Tibial nerve (tissue), 4 donors: ENCODE measurements at regions not wholly inside any gene's neighbourhood (a gene's known extent, or its start where the extent isn't known, plus 50 kb on each side); places are given as distances from the start of the nearest gene placed in this dataset.
"Not testable (repeated sequence)": the region's sequence is repeated elsewhere in the genome, so short reads cannot be mapped to it uniquely, and the experiment has no call there.

ENCODE experiments used
- DNase-seq, 2 donors: peaks; one replicate each; pipeline ENCODE4 v3.0.0-alpha.2; 2019; ENCODE audit warnings: low spot score in 2 of 2
- H3K27ac ChIP-seq, 4 donors: fragments of 200-600 bp; sonication (generic) in 3 of 4; one replicate each; pipeline ENCODE4 v1.5.1; 2017 to 2019; ENCODE audit warnings: mild to moderate bottlenecking in 1 of 4
- H3K27me3 ChIP-seq, 2 donors: fragments of 200-600 bp; sonication (generic) in 1 of 2; one replicate each; pipeline versions ENCODE4 v1.5.1 to v1.6.0; 2017 to 2019
- H3K36me3 ChIP-seq, 3 donors: fragments of 200-600 bp; sonication (generic); one replicate each; pipeline ENCODE4 v1.5.1; 2018 to 2019
- H3K4me1 ChIP-seq, 4 donors: fragments of 200-600 bp; sonication (generic) in 3 of 4; one replicate each; pipeline ENCODE4 v1.5.1; 2017 to 2019
- H3K4me3 ChIP-seq, 4 donors: fragments of 200-600 bp; sonication (generic) in 3 of 4; one replicate each; pipeline ENCODE4 v1.5.1; 2017 to 2019; ENCODE audit warnings: mild to moderate bottlenecking in 1 of 4, moderate library complexity in 1 of 4
- H3K9me3 ChIP-seq, 4 donors: fragments of 200-600 bp; sonication (generic) in 3 of 4; one replicate each; pipeline ENCODE4 v1.5.1; 2017 to 2019
- CTCF ChIP-seq, 5 experiments: fragments of 200-600 bp in 3 of 5; fragments of 450-650 bp in 2 of 5; sonication (generic) in 3 of 5; IDR thresholded peaks; one replicate each; pipeline ENCODE4 v1.5.1; 2016 to 2019; ENCODE audit warnings: antibody characterized with exemption in 5 of 5, mild to moderate bottlenecking in 3 of 5, moderate library complexity in 2 of 5
- EP300 ChIP-seq, 2 donors: sonication (generic); formaldehyde crosslinking; IDR thresholded peaks; one replicate each; pipeline ENCODE4 v1.6.1; 2017; ENCODE audit warnings: antibody characterized with exemption in 2 of 2, mild to moderate bottlenecking in 1 of 2
- POLR2A ChIP-seq, 2 donors: fragments of 450-650 bp; IDR thresholded peaks; one replicate each; pipeline ENCODE4 v1.6.1; 2017; ENCODE audit warnings: antibody characterized with exemption in 2 of 2, mild to moderate bottlenecking in 2 of 2, moderate library complexity in 2 of 2
- WGBS, 2 donors: methylation state at CpG; one replicate each; pipeline ENCODE4 v1.1.5; 2018; 5-methylcytosine and 5-hydroxymethylcytosine counted together

DNA sequence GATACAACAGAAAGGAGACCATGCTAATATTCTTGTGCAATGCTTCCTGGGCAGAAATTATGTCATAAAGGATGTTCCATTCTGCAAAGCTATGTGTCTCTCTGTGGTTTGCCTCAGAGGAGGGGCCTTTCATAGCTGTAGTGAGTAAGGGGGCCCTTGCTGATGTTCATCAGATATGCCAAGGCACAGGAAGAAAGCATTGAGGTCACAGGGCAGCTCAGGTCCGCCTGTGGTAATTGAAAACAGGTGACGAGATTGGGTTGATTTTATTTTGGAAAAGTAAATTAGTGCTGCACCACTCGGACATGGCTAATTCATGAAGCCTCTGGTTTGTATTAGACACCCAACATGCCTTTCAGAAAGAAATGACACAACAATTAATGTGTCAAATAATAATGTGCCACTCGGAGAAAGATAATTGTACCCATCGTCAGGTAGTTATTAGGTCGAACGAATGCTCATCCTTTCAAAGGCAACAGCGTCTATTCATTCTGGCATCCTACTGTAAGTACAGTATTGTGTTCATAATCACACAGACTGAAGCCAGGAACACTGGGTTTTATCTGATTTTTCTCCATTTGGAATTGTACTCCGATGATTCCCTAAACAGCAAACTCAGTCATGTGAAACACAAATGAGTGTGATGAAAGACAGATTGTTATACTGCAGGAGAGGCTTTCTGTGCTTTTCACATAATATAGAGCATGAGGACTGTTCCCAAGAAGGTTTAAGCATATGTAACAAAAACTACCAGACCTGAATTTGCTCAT is 421.6 kb upstream of the KLF12 start:
- no peaks in the 10 kb centered on the region for H3K4me1 ChIP-seq
- H3K27me3 ChIP-seq, result no peaks in the 10 kb centered on the region
- no peak overlapping the region for H3K4me3 ChIP-seq
- WGBS, 2 donors, result 59 to 66% methylated on average over 9 of the region's 9 CpGs
- TF ChIP-seq CTCF (IDR thresholded peaks at IDR 0.05) (no peak), EP300 (IDR thresholded peaks at IDR 0.05) (no peak), POLR2A (IDR thresholded peaks at IDR 0.05) (no peak)
- no peak overlapping the region for H3K27ac ChIP-seq
- no peak for DNase-seq
- H3K9me3 ChIP-seq, result no peaks in the 10 kb centered on the region
- no peaks in the 10 kb centered on the region for H3K36me3 ChIP-seq

GRCh38 chr13:74555276-74555625 is 421.0 kb upstream of the KLF12 start:
- Histone ChIP-seq H3K9me3 (no peaks in the 10 kb centered on the region), H3K36me3 (no peaks in the 10 kb centered on the region), H3K27me3 (no peaks in the 10 kb centered on the region), H3K4me1 (no peaks in the 10 kb centered on the region), H3K27ac (no peak overlapping the region), H3K4me3 (no peak overlapping the region)
- 78 to 85% methylated on average over 3 of the region's 3 CpGs for WGBS, 2 donors
- TF ChIP-seq POLR2A (IDR thresholded peaks at IDR 0.05) (no peak), CTCF (IDR thresholded peaks at IDR 0.05) (no peak), EP300 (IDR thresholded peaks at IDR 0.05) (no peak)
- no peak for DNase-seq

DNA sequence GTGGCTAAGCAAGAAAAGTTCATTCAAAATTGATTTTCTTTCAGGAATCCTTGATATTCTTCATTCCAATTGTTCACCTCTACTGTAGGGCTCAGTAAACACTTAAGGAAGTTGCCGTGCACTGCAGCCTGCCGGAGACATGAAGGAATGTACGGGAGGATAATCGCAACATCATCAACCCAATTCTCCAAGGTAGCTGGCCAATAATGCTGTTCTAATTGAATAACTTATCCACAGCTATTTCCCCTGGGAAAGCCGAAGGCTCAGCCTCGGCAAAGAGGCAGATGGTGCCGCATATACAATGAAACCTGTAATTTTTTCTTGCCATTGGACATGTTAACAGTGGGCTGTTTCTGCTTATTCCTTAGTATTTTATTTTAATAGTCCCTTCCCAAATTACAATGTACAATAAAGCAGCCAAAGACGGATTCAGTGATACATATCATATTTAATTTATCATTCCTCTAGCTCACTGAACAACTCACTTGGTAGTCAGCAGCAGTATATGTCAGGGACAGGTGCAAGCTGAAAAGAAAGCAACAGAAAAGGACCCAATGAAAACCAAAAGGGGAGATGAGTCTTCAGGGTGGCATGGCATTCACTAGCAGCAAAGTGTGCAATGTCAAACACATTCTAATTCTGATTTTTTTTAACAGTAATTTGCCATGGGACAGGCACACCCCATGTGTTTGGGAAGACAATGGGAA is 420.5 kb upstream of the KLF12 start:
- DNase-seq, result no peak
- Histone ChIP-seq H3K36me3 (no peaks in the 10 kb centered on the region), H3K4me3 (no peak overlapping the region), H3K9me3 (no peaks in the 10 kb centered on the region), H3K4me1 (no peaks in the 10 kb centered on the region), H3K27ac (no peak overlapping the region), H3K27me3 (no peaks in the 10 kb centered on the region)
- TF ChIP-seq POLR2A (IDR thresholded peaks at IDR 0.05), result no peak
- no peak for TF ChIP-seq EP300 (IDR thresholded peaks at IDR 0.05)
- no peak for TF ChIP-seq CTCF (IDR thresholded peaks at IDR 0.05)
- 86 to 89% methylated on average over 8 of the region's 8 CpGs for WGBS, 2 donors

DNA sequence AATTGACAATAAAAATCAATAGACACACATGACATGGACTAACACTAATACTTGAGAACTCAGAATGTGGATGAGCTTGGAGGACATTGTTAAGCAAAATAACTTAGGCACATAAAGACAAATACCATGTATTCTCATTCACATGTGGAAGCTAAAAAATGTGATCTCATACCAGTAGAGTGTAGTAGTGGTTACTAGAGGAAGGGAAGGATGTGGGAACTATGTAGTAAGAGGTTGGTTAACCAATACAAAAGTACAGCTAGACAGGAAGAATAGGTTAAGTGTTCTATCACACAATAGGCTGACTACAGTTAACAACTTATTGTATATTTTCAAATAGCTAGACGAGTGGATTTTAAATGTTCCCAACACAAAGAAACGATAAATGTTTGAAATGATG is 415.8 kb upstream of the KLF12 start:
- Histone ChIP-seq H3K36me3 (no peaks in the 10 kb centered on the region), H3K27me3 (no peaks in the 10 kb centered on the region), H3K27ac (no peak overlapping the region), H3K4me3 (no peak overlapping the region), H3K4me1 (no peaks in the 10 kb centered on the region), H3K9me3 (no peaks in the 10 kb centered on the region)
- WGBS, 2 donors, result 73 to 82% methylated on average over 2 of the region's 2 CpGs
- TF ChIP-seq EP300 (IDR thresholded peaks at IDR 0.05) (no peak), CTCF (IDR thresholded peaks at IDR 0.05) (no peak), POLR2A (IDR thresholded peaks at IDR 0.05) (no peak)
- DNase-seq, result no peak

DNA sequence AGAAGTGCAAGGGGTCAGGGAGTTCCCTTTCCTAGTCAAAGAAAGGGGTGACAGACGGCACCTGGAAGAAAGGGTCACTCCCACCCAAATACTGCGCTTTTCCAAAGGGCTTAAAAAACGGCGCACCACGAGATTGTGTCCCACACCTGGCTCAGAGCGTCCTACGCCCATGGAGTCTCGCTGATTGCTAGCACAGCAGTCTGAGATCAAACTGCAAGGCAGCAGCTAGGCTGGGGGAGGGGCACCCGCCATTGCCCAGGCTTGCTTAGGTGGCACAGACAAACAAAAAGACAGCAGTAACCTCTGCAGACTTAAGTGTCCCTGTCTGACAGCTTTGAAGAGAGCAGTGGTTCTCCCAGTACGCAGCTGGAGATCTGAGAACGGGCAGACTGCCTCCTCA is 402.4 kb upstream of the KLF12 start:
- not testable (repeated sequence) for H3K27me3 ChIP-seq, H3K27ac ChIP-seq

More for the DNA sequence above, 402.4 kb upstream of the KLF12 start:
- not testable (repeated sequence) for H3K36me3 ChIP-seq, H3K4me1 ChIP-seq, DNase-seq, H3K9me3 ChIP-seq, H3K4me3 ChIP-seq
- WGBS, 2 donors, result 84 to 93% methylated on average over 11 of the region's 11 CpGs
